ENCODE measurements at regions not wholly inside any gene's neighbourhood (a gene's known extent, or its start where the extent isn't known, plus 50 kb on each side); places are given as distances from the start of the nearest gene placed in this dataset.

- TF ChIP-seq CTCF (IDR thresholded peaks at IDR 0.05; ENCODE audit: low read length), result no peak
- no peak for TF ChIP-seq EZH2 (IDR thresholded peaks at IDR 0.05; ENCODE audit: borderline replicate concordance, low read length)
These were observed 462.1 kb upstream of the NR2F2 start for GRCh38 chr15:95868450-95868849.
